Activated CD4-positive, alpha-beta T cell treated with anti-CD3 and anti-CD28 coated beads for 48 hours (primary cell): ENCODE measurements at regions not wholly inside any gene's neighbourhood (a gene's known extent, or its start where the extent isn't known, plus 50 kb on each side); places are given as distances from the start of the nearest gene placed in this dataset.

ENCODE experiments used
- DNase-seq: peaks from one replicate; pipeline ENCODE4 v3.0.0-alpha.2; 2020

- DNase-seq, result no peak
Measured at GRCh38 chr3:30069056-30069455, 537.3 kb upstream of the TGFBR2 start.

GRCh38 chr3:30073040-30073439, 533.4 kb upstream of the TGFBR2 start:
- DNase-seq, result no peak

GRCh38 chr3:30073622-30074021, 532.8 kb upstream of the TGFBR2 start:
- DNase-seq, result peak; percentile 5

- DNase-seq, result no peak
Measured at GRCh38 chr3:30075514-30075913, 530.9 kb upstream of the TGFBR2 start.

- no peak for DNase-seq
Measured at GRCh38 chr3:30076899-30077298, 529.5 kb upstream of the TGFBR2 start.

- DNase-seq, result no peak
Measured at GRCh38 chr3:30077746-30078145, 528.7 kb upstream of the TGFBR2 start.

- no peak for DNase-seq
Measured at GRCh38 chr3:30078736-30079135, 527.7 kb upstream of the TGFBR2 start.

GRCh38 chr3:30081904-30082303, 524.5 kb upstream of the TGFBR2 start:
- no peak for DNase-seq

- no peak for DNase-seq
Measured at GRCh38 chr3:30082652-30083051, 523.7 kb upstream of the TGFBR2 start.

GRCh38 chr3:30083315-30083714, 523.1 kb upstream of the TGFBR2 start:
- no peak for DNase-seq

- no peak for DNase-seq
Measured at GRCh38 chr3:30084316-30084715, 522.1 kb upstream of the TGFBR2 start.

- DNase-seq, result no peak
Measured at GRCh38 chr3:30084971-30085403, 521.4 kb upstream of the TGFBR2 start.

- DNase-seq, result no peak
Measured at GRCh38 chr3:30085486-30085885, 520.9 kb upstream of the TGFBR2 start.

GRCh38 chr3:30091686-30092085, 514.7 kb upstream of the TGFBR2 start:
- DNase-seq, result no peak

GRCh38 chr3:30097022-30097650, 509.3 kb upstream of the TGFBR2 start:
- no peak for DNase-seq

- no peak for DNase-seq
Measured at GRCh38 chr3:30098243-30098642, 508.2 kb upstream of the TGFBR2 start.

GRCh38 chr3:30098653-30099455, 507.5 kb upstream of the TGFBR2 start:
- no peak for DNase-seq

GRCh38 chr3:30102356-30102755, 504.0 kb upstream of the TGFBR2 start:
- DNase-seq, result no peak

- DNase-seq, result no peak
Measured at GRCh38 chr3:30103186-30103585, 503.2 kb upstream of the TGFBR2 start.

GRCh38 chr3:30107531-30107930, 498.9 kb upstream of the TGFBR2 start:
- DNase-seq, result no peak

GRCh38 chr3:30112411-30112810, 494.0 kb upstream of the TGFBR2 start:
- DNase-seq, result no peak

- no peak for DNase-seq
Measured at GRCh38 chr3:30112902-30113484, 493.4 kb upstream of the TGFBR2 start.

- no peak for DNase-seq
Measured at GRCh38 chr3:30113906-30114305, 492.5 kb upstream of the TGFBR2 start.

- no peak for DNase-seq
Measured at GRCh38 chr3:30114918-30115317, 491.5 kb upstream of the TGFBR2 start.
